ENCODE measurements at regions not wholly inside any gene's neighbourhood (a gene's known extent, or its start where the extent isn't known, plus 50 kb on each side); places are given as distances from the start of the nearest gene placed in this dataset.

DNA sequence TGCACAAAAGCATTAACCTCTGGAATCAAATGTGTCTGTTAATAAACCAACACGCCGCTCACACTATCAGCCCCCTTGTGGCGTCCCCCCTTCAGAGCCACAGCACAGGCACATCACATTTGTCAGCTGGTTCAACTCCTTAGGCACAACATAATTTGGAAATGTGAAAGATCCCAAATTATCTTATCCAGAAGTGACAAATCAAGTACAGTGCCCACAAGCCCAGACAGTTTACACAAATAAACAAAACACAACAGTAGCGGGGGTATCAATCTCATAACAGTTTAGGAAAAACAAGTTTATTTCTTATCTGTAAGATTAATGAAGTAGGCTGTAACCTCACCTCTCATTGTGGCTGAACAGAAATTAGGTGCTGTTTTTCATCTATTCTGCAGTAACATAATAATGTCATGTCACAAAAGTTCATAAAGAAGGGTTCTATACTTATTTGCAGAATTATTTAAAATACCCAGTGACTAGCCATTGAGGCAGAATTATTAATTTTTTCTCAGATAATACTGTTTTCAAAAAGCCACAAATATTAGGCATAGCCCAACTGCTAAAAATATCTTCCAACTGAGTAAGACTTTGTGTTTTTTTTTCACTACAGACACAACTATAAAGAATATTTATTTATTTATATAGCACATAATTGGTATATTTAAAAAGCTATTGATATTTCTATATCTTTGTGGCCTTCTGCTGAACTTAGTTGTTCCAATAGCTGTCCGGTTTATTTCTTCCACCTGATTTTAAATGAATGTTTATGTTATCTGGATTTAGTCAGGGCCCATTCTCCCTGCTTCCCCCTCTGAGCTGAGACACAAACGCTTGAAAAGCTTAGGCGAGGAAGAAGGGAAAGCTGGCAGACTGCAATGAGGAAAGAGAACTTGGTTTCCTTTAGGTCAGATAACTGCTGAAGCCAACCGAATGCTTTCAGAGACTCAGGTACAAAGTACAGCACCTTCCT, 214.7 kb downstream of the QDPR start:
- TF ChIP-seq, protein P1, sequence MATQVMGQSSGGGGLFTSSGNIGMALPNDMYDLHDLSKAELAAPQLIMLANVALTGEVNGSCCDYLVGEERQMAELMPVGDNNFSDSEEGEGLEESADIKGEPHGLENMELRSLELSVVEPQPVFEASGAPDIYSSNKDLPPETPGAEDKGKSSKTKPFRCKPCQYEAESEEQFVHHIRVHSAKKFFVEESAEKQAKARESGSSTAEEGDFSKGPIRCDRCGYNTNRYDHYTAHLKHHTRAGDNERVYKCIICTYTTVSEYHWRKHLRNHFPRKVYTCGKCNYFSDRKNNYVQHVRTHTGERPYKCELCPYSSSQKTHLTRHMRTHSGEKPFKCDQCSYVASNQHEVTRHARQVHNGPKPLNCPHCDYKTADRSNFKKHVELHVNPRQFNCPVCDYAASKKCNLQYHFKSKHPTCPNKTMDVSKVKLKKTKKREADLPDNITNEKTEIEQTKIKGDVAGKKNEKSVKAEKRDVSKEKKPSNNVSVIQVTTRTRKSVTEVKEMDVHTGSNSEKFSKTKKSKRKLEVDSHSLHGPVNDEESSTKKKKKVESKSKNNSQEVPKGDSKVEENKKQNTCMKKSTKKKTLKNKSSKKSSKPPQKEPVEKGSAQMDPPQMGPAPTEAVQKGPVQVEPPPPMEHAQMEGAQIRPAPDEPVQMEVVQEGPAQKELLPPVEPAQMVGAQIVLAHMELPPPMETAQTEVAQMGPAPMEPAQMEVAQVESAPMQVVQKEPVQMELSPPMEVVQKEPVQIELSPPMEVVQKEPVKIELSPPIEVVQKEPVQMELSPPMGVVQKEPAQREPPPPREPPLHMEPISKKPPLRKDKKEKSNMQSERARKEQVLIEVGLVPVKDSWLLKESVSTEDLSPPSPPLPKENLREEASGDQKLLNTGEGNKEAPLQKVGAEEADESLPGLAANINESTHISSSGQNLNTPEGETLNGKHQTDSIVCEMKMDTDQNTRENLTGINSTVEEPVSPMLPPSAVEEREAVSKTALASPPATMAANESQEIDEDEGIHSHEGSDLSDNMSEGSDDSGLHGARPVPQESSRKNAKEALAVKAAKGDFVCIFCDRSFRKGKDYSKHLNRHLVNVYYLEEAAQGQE (IDR thresholded peaks at IDR 0.05; ENCODE audit: unreplicated experiment): no peak
- TF ChIP-seq, protein P2, sequence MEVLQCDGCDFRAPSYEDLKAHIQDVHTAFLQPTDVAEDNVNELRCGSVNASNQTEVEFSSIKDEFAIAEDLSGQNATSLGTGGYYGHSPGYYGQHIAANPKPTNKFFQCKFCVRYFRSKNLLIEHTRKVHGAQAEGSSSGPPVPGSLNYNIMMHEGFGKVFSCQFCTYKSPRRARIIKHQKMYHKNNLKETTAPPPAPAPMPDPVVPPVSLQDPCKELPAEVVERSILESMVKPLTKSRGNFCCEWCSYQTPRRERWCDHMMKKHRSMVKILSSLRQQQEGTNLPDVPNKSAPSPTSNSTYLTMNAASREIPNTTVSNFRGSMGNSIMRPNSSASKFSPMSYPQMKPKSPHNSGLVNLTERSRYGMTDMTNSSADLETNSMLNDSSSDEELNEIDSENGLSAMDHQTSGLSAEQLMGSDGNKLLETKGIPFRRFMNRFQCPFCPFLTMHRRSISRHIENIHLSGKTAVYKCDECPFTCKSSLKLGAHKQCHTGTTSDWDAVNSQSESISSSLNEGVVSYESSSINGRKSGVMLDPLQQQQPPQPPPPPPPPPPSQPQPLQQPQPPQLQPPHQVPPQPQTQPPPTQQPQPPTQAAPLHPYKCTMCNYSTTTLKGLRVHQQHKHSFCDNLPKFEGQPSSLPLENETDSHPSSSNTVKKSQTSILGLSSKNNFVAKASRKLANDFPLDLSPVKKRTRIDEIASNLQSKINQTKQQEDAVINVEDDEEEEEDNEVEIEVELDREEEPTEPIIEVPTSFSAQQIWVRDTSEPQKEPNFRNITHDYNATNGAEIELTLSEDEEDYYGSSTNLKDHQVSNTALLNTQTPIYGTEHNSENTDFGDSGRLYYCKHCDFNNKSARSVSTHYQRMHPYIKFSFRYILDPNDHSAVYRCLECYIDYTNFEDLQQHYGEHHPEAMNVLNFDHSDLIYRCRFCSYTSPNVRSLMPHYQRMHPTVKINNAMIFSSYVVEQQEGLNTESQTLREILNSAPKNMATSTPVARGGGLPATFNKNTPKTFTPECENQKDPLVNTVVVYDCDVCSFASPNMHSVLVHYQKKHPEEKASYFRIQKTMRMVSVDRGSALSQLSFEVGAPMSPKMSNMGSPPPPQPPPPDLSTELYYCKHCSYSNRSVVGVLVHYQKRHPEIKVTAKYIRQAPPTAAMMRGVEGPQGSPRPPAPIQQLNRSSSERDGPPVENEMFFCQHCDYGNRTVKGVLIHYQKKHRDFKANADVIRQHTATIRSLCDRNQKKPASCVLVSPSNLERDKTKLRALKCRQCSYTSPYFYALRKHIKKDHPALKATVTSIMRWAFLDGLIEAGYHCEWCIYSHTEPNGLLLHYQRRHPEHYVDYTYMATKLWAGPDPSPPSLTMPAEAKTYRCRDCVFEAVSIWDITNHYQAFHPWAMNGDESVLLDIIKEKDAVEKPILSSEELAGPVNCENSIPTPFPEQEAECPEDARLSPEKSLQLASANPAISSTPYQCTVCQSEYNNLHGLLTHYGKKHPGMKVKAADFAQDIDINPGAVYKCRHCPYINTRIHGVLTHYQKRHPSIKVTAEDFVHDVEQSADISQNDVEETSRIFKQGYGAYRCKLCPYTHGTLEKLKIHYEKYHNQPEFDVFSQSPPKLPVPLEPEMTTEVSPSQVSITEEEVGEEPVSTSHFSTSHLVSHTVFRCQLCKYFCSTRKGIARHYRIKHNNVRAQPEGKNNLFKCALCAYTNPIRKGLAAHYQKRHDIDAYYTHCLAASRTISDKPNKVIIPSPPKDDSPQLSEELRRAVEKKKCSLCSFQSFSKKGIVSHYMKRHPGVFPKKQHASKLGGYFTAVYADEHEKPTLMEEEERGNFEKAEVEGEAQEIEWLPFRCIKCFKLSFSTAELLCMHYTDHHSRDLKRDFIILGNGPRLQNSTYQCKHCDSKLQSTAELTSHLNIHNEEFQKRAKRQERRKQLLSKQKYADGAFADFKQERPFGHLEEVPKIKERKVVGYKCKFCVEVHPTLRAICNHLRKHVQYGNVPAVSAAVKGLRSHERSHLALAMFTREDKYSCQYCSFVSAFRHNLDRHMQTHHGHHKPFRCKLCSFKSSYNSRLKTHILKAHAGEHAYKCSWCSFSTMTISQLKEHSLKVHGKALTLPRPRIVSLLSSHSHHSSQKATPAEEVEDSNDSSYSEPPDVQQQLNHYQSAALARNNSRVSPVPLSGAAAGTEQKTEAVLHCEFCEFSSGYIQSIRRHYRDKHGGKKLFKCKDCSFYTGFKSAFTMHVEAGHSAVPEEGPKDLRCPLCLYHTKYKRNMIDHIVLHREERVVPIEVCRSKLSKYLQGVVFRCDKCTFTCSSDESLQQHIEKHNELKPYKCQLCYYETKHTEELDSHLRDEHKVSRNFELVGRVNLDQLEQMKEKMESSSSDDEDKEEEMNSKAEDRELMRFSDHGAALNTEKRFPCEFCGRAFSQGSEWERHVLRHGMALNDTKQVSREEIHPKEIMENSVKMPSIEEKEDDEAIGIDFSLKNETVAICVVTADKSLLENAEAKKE (CRISPR knock-in tag; IDR thresholded peaks at IDR 0.05): no peak
- TF ChIP-seq, protein P3, sequence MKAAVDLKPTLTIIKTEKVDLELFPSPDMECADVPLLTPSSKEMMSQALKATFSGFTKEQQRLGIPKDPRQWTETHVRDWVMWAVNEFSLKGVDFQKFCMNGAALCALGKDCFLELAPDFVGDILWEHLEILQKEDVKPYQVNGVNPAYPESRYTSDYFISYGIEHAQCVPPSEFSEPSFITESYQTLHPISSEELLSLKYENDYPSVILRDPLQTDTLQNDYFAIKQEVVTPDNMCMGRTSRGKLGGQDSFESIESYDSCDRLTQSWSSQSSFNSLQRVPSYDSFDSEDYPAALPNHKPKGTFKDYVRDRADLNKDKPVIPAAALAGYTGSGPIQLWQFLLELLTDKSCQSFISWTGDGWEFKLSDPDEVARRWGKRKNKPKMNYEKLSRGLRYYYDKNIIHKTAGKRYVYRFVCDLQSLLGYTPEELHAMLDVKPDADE (IDR thresholded peaks at IDR 0.05): no peak
- TF ChIP-seq, protein P4, sequence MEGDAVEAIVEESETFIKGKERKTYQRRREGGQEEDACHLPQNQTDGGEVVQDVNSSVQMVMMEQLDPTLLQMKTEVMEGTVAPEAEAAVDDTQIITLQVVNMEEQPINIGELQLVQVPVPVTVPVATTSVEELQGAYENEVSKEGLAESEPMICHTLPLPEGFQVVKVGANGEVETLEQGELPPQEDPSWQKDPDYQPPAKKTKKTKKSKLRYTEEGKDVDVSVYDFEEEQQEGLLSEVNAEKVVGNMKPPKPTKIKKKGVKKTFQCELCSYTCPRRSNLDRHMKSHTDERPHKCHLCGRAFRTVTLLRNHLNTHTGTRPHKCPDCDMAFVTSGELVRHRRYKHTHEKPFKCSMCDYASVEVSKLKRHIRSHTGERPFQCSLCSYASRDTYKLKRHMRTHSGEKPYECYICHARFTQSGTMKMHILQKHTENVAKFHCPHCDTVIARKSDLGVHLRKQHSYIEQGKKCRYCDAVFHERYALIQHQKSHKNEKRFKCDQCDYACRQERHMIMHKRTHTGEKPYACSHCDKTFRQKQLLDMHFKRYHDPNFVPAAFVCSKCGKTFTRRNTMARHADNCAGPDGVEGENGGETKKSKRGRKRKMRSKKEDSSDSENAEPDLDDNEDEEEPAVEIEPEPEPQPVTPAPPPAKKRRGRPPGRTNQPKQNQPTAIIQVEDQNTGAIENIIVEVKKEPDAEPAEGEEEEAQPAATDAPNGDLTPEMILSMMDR (conservative IDR thresholded peaks at IDR 0.05; ENCODE audit: low read depth in 2 of 2): no peak
- TF ChIP-seq CREB1 (CRISPR knock-in tag; IDR thresholded peaks at IDR 0.05; ENCODE audit: low read depth) (no peak), STAT1 (IDR thresholded peaks at IDR 0.05; ENCODE audit: unreplicated experiment) (no peak), ZNF331 (CRISPR knock-in tag; IDR thresholded peaks at IDR 0.05; ENCODE audit: low read depth) (no peak), ZNF114 (CRISPR knock-in tag; IDR thresholded peaks at IDR 0.05) (no peak), NANOG (IDR thresholded peaks at IDR 0.05; ENCODE audit: borderline replicate concordance) (no peak), EZH2phosphoT487 (IDR thresholded peaks at IDR 0.05; ENCODE audit: unreplicated experiment) (no peak), POLR2AphosphoS5 (IDR thresholded peaks at IDR 0.05; ENCODE audit: low read depth) (no peak), EZH2 (IDR thresholded peaks at IDR 0.05; ENCODE audit: low read depth, unreplicated experiment) (no peak), JUNB (IDR thresholded peaks at IDR 0.05; ENCODE audit: unreplicated experiment) (no peak)
- no peaks in the 10 kb centered on the region for H3K36me3 ChIP-seq (ENCODE audit: insufficient read depth)
- no peak overlapping the region for H3K4me3 Mint-ChIP-seq
- DNase-seq (ENCODE audit: low spot score) (no peak), ATAC-seq (no peak)
- H3K9me3 Mint-ChIP-seq: no peaks in the 10 kb centered on the region; the same call in 2 of the 3 replicates
- H2AFZ ChIP-seq: no peak overlapping the region
- H3K27me3 ChIP-seq (ENCODE audit: insufficient read depth): no peaks in the 10 kb centered on the region
- H3F3A ChIP-seq (replicated peaks; ENCODE audit: low read depth): no peaks in the 10 kb centered on the region
- H3K4me1 Mint-ChIP-seq: no peaks in the 10 kb centered on the region
- H3K36me3 Mint-ChIP-seq (ENCODE audit: low read depth): no peaks in the 10 kb centered on the region
- no peak overlapping the region for H3K4me2 ChIP-seq
- H3K4me3 ChIP-seq: no peak overlapping the region
- peaks cover 3% of the 10 kb centered on the region for H3K27me3 Mint-ChIP-seq (ENCODE audit: insufficient read depth, low read depth, poor library complexity)
- no peak overlapping the region for H3K27ac ChIP-seq (ENCODE audit: low read depth)
- peaks cover 5% of the 10 kb centered on the region; the same call in 1 of the 2 replicates for H3K9me2 ChIP-seq (ENCODE audit: insufficient read depth)
- H4K20me1 ChIP-seq (replicated peaks; ENCODE audit: insufficient read depth): no peaks in the 10 kb centered on the region
- no peak overlapping the region for H3K27ac Mint-ChIP-seq
- H3K4me1 ChIP-seq (ENCODE audit: insufficient read depth): no peaks in the 10 kb centered on the region
- H3K79me2 ChIP-seq (replicated peaks; ENCODE audit: insufficient read depth): no peaks in the 10 kb centered on the region

Measured in GM23338 (cell line).